PC-3 (cell line): ENCODE measurements at regions not wholly inside any gene's neighbourhood (a gene's known extent, or its start where the extent isn't known, plus 50 kb on each side); places are given as distances from the start of the nearest gene placed in this dataset.

Experiments used
- ATAC-seq: fragments of 200-7000 bp; cut with Tn5 transposase; 2 replicates; pipeline ENCODE4 v1.9.1; 2020; ENCODE audit warnings: mild to moderate bottlenecking, moderate library complexity
- BruUV-seq: library from RNA; stranded (reverse); fragments of 400-500 nt; replicated peaks from 2 replicates; lab custom pipeline; 2021; lab: Mats Ljungman, UMichigan
- CTCF ChIA-PET: fragments of 300-600 bp; sonication (Branson Sonifier 250); formaldehyde crosslinking; loops from one replicate; lab custom pipeline; 2022; ENCODE audit warnings: antibody characterized with exemption; lab: Charles Lee
- POLR2A ChIA-PET: fragments of 300-600 bp; sonication (Branson Sonifier 250); formaldehyde crosslinking; loops from one replicate; lab custom pipeline; 2022; ENCODE audit warnings: antibody characterized with exemption; ENCODE audit not compliant: unreplicated experiment; lab: Charles Lee
- DNase-seq: peaks from one replicate; pipeline ENCODE4 v3.0.0-alpha.2; 2015
- H2AFZ ChIP-seq: fragments of 300-600 bp; sonication (generic); 2 replicates; pipeline ENCODE4 v1.6.0; 2016; ENCODE audit warnings: antibody characterized with exemption, low read length
- H3F3A ChIP-seq: fragments of 300-600 bp; sonication (generic); one replicate; pipeline ENCODE4 v1.6.0; 2017; ENCODE audit warnings: antibody characterized with exemption, low read length, control low read depth, mild to moderate bottlenecking; ENCODE audit not compliant: unreplicated experiment
- H3K27ac ChIP-seq: fragments of 300-600 bp; sonication (generic); 2 replicates; pipeline ENCODE4 v1.5.1; 2016; ENCODE audit warnings: mild to moderate bottlenecking, low read length
- H3K27me3 ChIP-seq: fragments of 300-600 bp; sonication (generic); 2 replicates; pipeline ENCODE4 v1.6.1; 2016; ENCODE audit warnings: low read length, mixed read lengths
- H3K36me3 ChIP-seq: fragments of 300-600 bp; sonication (generic); 2 replicates; pipeline ENCODE4 v1.6.1; 2016; ENCODE audit warnings: low read depth, mixed run types, low read length, mixed read lengths
- H3K4me1 ChIP-seq: fragments of 300-600 bp; sonication (generic); 2 replicates; pipeline ENCODE4 v1.5.1; 2016; ENCODE audit warnings: low read length; ENCODE audit not compliant: insufficient read depth
- H3K4me2 ChIP-seq: fragments of 300-600 bp; sonication (generic); 2 replicates; pipeline ENCODE4 v1.6.0; 2016; ENCODE audit warnings: low read length
- H3K4me3 ChIP-seq: fragments of 300-600 bp; sonication (generic); 2 replicates; pipeline ENCODE4 v1.5.1; 2016; ENCODE audit warnings: mild to moderate bottlenecking, low read length, mixed read lengths
- H3K79me2 ChIP-seq: fragments of 300-600 bp; sonication (generic); 2 replicates; pipeline ENCODE4 v1.6.1; 2017; ENCODE audit warnings: low read length, mixed read lengths
- H3K9ac ChIP-seq: fragments of 300-600 bp; sonication (generic); 2 replicates; pipeline ENCODE4 v1.6.0; 2016; ENCODE audit warnings: mild to moderate bottlenecking, low read length
- H3K9me2 ChIP-seq: fragments of 300-600 bp; sonication (generic); replicated peaks from 2 replicates; pipeline ENCODE4 v1.6.1; 2016; ENCODE audit warnings: mixed run types, low read length, mixed read lengths
- H3K9me3 ChIP-seq: fragments of 300-600 bp; sonication (generic); 2 replicates; pipeline ENCODE4 v1.6.1; 2016; ENCODE audit warnings: low read length, mixed read lengths
- H4K20me1 ChIP-seq: fragments of 300-600 bp; sonication (generic); 2 replicates; pipeline ENCODE4 v1.6.1; 2016; ENCODE audit warnings: low read length, mixed read lengths
- EZH2 ChIP-seq: fragments of 300-600 bp; sonication (generic); IDR thresholded peaks from one replicate; pipeline ENCODE4 v1.6.1; 2017; ENCODE audit warnings: antibody characterized with exemption, mild to moderate bottlenecking, low read length; ENCODE audit not compliant: unreplicated experiment
- EZH2phosphoT487 ChIP-seq: fragments of 300-600 bp; sonication (generic); IDR thresholded peaks from 2 replicates; pipeline ENCODE4 v1.6.1; 2018; ENCODE audit warnings: mild to moderate bottlenecking, antibody characterized with exemption, low read length, borderline replicate concordance
- intact Hi-C: fragments of 100-400 bp; cut with micrococcal nuclease; formaldehyde crosslinking; loops from 2 replicates; pipeline ENCODE4 v1.9.0; 2023
- TF ChIP-seq, protein P1 (sequence below): fragments of 300-600 bp; sonication (generic); conservative IDR thresholded peaks from 2 replicates; pipeline ENCODE4 v1.5.1; 2017; ENCODE audit warnings: antibody characterized with exemption, low read depth, mild to moderate bottlenecking, low read length

DNA sequence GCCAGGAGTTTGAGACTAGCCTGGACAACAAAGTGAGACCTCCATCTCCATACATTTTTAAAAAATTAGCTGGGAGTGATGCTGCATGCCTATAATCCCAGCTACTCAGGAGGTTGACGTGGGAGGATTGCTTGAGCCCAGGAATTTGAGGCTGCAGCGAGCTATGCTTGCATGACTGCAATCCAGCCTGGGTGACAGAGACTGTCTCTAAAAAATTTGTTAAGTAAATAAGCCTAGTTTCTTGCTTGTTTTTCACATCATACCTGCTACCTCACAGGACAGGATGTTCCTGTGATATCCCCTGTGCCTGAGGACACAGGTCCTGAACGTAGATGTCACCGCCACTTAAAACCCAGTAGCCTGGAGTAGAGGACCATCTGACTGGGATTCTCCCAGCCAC, 348.6 kb downstream of the MN1 start:
- Histone ChIP-seq H2AFZ (no peak overlapping the region), H3K9me2 (no peaks in the 10 kb centered on the region), H3K9ac (no peak overlapping the region), H3K27me3 (no peaks in the 10 kb centered on the region), H3F3A (no peaks in the 10 kb centered on the region), H3K4me1 (peaks cover 17% of the 10 kb centered on the region), H3K9me3 (no peaks in the 10 kb centered on the region), H3K36me3 (no peaks in the 10 kb centered on the region), H3K79me2 (no peaks in the 10 kb centered on the region), H3K4me2 (no peak overlapping the region), H3K27ac (no peak overlapping the region), H4K20me1 (no peaks in the 10 kb centered on the region), H3K4me3 (no peak overlapping the region)
- no peak for TF ChIP-seq EZH2
- ChIA-PET POLR2A (no interaction called here), CTCF (no interaction called here)
- BruUV-seq, result no TSS peak
- ATAC-seq, result no peak
- no peak for DNase-seq
- intact Hi-C loops, result no loop called here

DNA sequence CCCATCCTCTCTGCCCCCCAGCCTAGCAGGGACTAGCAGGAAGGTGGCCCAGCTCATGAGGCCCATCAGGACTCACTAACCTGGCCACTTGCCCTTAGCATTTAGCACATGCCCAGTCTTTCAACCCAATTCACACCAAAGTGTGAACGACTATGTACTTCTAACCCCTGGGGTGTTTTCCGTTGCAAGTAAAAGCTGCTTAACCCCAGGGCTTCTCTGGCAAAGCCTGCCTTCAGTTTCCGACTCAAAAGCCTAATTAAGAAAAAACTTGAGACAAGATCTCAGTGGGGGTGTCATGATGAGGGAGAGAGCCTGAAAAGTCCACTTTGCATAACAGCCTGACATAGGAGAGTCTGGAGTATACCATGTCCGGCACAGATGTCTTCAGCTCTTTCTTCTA, 347.8 kb downstream of the MN1 start:
- intact Hi-C loops, result no loop called here
- no peak overlapping the region for H3K4me2 ChIP-seq
- no peaks in the 10 kb centered on the region for H3K27me3 ChIP-seq
- DNase-seq (no peak), ATAC-seq (no peak)
- H3K36me3 ChIP-seq, result no peaks in the 10 kb centered on the region
- H3K4me3 ChIP-seq, result no peak overlapping the region
- TF ChIP-seq EZH2 (no peak), EZH2phosphoT487 (no peak)
- TF ChIP-seq, protein P1, sequence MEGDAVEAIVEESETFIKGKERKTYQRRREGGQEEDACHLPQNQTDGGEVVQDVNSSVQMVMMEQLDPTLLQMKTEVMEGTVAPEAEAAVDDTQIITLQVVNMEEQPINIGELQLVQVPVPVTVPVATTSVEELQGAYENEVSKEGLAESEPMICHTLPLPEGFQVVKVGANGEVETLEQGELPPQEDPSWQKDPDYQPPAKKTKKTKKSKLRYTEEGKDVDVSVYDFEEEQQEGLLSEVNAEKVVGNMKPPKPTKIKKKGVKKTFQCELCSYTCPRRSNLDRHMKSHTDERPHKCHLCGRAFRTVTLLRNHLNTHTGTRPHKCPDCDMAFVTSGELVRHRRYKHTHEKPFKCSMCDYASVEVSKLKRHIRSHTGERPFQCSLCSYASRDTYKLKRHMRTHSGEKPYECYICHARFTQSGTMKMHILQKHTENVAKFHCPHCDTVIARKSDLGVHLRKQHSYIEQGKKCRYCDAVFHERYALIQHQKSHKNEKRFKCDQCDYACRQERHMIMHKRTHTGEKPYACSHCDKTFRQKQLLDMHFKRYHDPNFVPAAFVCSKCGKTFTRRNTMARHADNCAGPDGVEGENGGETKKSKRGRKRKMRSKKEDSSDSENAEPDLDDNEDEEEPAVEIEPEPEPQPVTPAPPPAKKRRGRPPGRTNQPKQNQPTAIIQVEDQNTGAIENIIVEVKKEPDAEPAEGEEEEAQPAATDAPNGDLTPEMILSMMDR, result no peak
- ChIA-PET POLR2A (no interaction called here), CTCF (no interaction called here)
- no peak overlapping the region for H2AFZ ChIP-seq
- BruUV-seq, result no TSS peak
- H3K79me2 ChIP-seq, result no peaks in the 10 kb centered on the region
- H3K4me1 ChIP-seq, result peaks cover 21% of the 10 kb centered on the region
- no peaks in the 10 kb centered on the region for H3F3A ChIP-seq
- no peaks in the 10 kb centered on the region for H3K9me3 ChIP-seq
- H3K9me2 ChIP-seq, result no peaks in the 10 kb centered on the region
- no peak overlapping the region for H3K9ac ChIP-seq
- no peak overlapping the region for H3K27ac ChIP-seq
- H4K20me1 ChIP-seq, result no peaks in the 10 kb centered on the region

DNA sequence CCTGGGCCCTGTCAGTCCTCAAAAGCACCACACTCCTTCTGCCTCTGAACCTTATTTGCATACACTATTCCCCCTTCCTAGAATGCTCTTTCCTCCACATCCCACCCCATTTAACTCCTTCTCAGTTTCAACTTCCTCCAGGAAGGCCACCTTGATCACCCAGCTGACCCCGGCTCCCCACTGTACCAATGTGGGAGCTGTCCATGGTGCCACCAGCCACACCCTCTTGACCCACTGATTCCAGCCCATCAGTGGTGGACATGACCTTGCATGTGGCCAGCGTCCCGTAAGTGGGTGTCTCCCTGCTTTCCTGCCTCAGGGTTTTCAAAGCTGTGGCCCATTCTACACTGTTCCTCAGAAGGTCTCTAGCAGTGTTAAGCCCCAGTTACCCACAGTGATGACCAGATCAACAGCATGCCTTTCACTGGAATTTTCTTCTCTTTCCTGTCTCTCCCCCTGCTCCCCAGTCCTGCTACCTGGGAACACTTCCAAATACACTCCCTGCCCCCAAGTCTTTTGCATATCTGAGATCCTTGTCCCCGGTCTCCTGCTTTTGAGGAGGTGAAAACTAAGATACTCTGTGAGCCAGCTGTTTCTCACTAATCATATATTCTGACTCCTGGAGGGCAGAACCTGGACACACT, 346.6 kb downstream of the MN1 start:
- no TSS peak for BruUV-seq
- H3K9me3 ChIP-seq, result no peaks in the 10 kb centered on the region
- POLR2A ChIA-PET, result no interaction called here
- peaks cover 21% of the 10 kb centered on the region for H3K4me1 ChIP-seq
- DNase-seq (no peak), ATAC-seq (no peak)
- no peaks in the 10 kb centered on the region for H3K79me2 ChIP-seq
- no peak for TF ChIP-seq EZH2phosphoT487
- TF ChIP-seq, protein P1, result no peak
- TF ChIP-seq EZH2, result no peak
- no peaks in the 10 kb centered on the region for H3K9me2 ChIP-seq
- no peaks in the 10 kb centered on the region for H4K20me1 ChIP-seq
- H2AFZ ChIP-seq, result no peak overlapping the region
- H3K4me3 ChIP-seq, result no peak overlapping the region
- CTCF ChIA-PET, result no interaction called here
- no peak overlapping the region for H3K4me2 ChIP-seq
- no peaks in the 10 kb centered on the region for H3K36me3 ChIP-seq
- intact Hi-C loops, result no loop called here
- H3K9ac ChIP-seq, result no peak overlapping the region
- H3F3A ChIP-seq, result no peaks in the 10 kb centered on the region
- no peak overlapping the region for H3K27ac ChIP-seq
- no peaks in the 10 kb centered on the region for H3K27me3 ChIP-seq
